ENCODE measurements at regions not wholly inside any gene's neighbourhood (a gene's known extent, or its start where the extent isn't known, plus 50 kb on each side); places are given as distances from the start of the nearest gene placed in this dataset.

- Histone ChIP-seq H3K36me3 (ENCODE audit: control insufficient read depth, insufficient read depth, low read length) (no peaks in the 10 kb centered on the region), H2BK5ac (ENCODE audit: low read length) (no peak overlapping the region), H3K4ac (ENCODE audit: low read depth, low read length) (no peak overlapping the region), H3K56ac (ENCODE audit: low read length) (no peak overlapping the region), H3K4me2 (ENCODE audit: low read length) (no peak overlapping the region), H2BK120ac (ENCODE audit: low read depth, low read length) (no peak overlapping the region), H3K27ac (ENCODE audit: low read depth, low read length) (no peak overlapping the region), H3K4me3 (ENCODE audit: low read length) (no peak overlapping the region), H3K9ac (ENCODE audit: low read length) (no peak overlapping the region), H3K4me1 (ENCODE audit: control insufficient read depth, low read depth, low read length) (no peaks in the 10 kb centered on the region), H3K79me2 (ENCODE audit: control insufficient read depth, insufficient read depth, low read length) (no peaks in the 10 kb centered on the region), H4K5ac (ENCODE audit: low read length) (no peak overlapping the region), H3K79me1 (ENCODE audit: low read length) (no peaks in the 10 kb centered on the region), H3K18ac (ENCODE audit: low read length) (no peak overlapping the region), H2BK15ac (replicated peaks; ENCODE audit: low read depth) (no peak overlapping the region), H2AK5ac (ENCODE audit: low read length) (no peak overlapping the region), H3K27me3 (ENCODE audit: insufficient read depth, low read length, poor library complexity) (no peaks in the 10 kb centered on the region), H3K23ac (ENCODE audit: low read length) (no peak overlapping the region), H4K8ac (ENCODE audit: low read depth, low read length) (no peak overlapping the region)
- WGBS (ENCODE audit: extremely low coverage, insufficient coverage, low lambda C conversion rate): no CpG with 5 or more reads among the region's 3 CpGs
- DNase-seq: no peak
Observed at GRCh38 chr6:137687818-137688217, 179.2 kb upstream of the TNFAIP3 start.

DNA sequence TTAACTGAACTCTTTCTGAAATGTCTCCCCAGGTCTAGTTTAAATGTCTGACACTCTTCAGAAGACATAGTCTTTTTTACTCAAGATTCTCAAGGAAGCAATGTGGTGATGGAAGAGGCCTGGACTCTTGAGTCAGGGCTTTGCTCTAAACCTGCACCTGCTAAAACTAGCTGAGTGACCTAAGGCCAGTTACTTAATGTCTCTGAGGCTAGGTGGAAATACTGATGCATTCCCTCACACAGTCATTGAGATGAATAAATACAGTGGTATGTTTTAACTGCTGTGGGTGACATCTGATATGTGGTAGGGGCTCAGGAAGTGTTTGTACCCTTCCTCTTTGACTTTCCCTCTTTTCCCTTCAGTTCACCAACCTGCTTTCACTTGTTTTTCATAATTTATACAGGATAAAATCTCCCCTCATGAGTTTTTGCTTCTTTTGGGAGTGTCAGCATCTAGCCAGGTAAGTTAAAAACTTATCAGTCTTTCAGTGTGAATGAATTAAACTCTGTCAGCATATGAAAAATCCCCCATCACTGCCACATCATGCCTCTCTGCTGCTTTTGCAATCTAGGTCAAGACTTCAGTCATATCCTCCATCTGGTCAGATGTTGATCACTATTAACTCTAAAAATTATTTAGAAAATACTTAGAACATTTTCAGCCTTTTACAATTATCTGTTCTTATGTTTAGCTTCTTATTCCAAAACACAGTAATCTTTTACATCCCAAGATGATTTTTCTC lies 178.7 kb upstream of the TNFAIP3 start:
- H3K27me3 ChIP-seq (ENCODE audit: insufficient read depth, low read length, poor library complexity): no peaks in the 10 kb centered on the region
- H3K4me1 ChIP-seq (ENCODE audit: control insufficient read depth, low read depth, low read length): no peaks in the 10 kb centered on the region
- no peak overlapping the region for H3K4me2 ChIP-seq (ENCODE audit: low read length)
- no peak overlapping the region for H3K56ac ChIP-seq (ENCODE audit: low read length)
- no peak overlapping the region for H2BK120ac ChIP-seq (ENCODE audit: low read depth, low read length)
- H2BK5ac ChIP-seq (ENCODE audit: low read length): no peak overlapping the region
- H3K36me3 ChIP-seq (ENCODE audit: control insufficient read depth, insufficient read depth, low read length): no peaks in the 10 kb centered on the region
- H3K9ac ChIP-seq (ENCODE audit: low read length): no peak overlapping the region
- no peak overlapping the region for H3K4ac ChIP-seq (ENCODE audit: low read depth, low read length)
- no peak overlapping the region for H3K27ac ChIP-seq (ENCODE audit: low read depth, low read length)
- no peak for DNase-seq
- H3K18ac ChIP-seq (ENCODE audit: low read length): no peak overlapping the region
- H2BK15ac ChIP-seq (replicated peaks; ENCODE audit: low read depth): no peak overlapping the region
- no peak overlapping the region for H3K23ac ChIP-seq (ENCODE audit: low read length)
- no peak overlapping the region for H3K4me3 ChIP-seq (ENCODE audit: low read length)
- no peak overlapping the region for H2AK5ac ChIP-seq (ENCODE audit: low read length)
- H4K5ac ChIP-seq (ENCODE audit: low read length): no peak overlapping the region
- no peaks in the 10 kb centered on the region for H3K79me2 ChIP-seq (ENCODE audit: control insufficient read depth, insufficient read depth, low read length)
- H4K8ac ChIP-seq (ENCODE audit: low read depth, low read length): no peak overlapping the region
- H3K79me1 ChIP-seq (ENCODE audit: low read length): no peaks in the 10 kb centered on the region

GRCh38 chr6:137689377-137689776 lies 177.7 kb upstream of the TNFAIP3 start:
- H3K27ac ChIP-seq (ENCODE audit: low read depth, low read length): no peak overlapping the region
- no peak overlapping the region for H3K4me3 ChIP-seq (ENCODE audit: low read length)
- H4K8ac ChIP-seq (ENCODE audit: low read depth, low read length): no peak overlapping the region
- H3K23ac ChIP-seq (ENCODE audit: low read length): no peak overlapping the region
- H3K79me1 ChIP-seq (ENCODE audit: low read length): no peaks in the 10 kb centered on the region
- no peak overlapping the region for H3K56ac ChIP-seq (ENCODE audit: low read length)
- no peak for DNase-seq
- H2AK5ac ChIP-seq (ENCODE audit: low read length): no peak overlapping the region
- H3K36me3 ChIP-seq (ENCODE audit: control insufficient read depth, insufficient read depth, low read length): no peaks in the 10 kb centered on the region
- H3K4me1 ChIP-seq (ENCODE audit: control insufficient read depth, low read depth, low read length): no peaks in the 10 kb centered on the region
- no CpG with 5 or more reads among the region's 4 CpGs for WGBS (ENCODE audit: extremely low coverage, insufficient coverage, low lambda C conversion rate)
- H2BK5ac ChIP-seq (ENCODE audit: low read length): no peak overlapping the region
- no peak overlapping the region for H2BK120ac ChIP-seq (ENCODE audit: low read depth, low read length)
- no peak overlapping the region for H3K4me2 ChIP-seq (ENCODE audit: low read length)
- no peak overlapping the region for H3K18ac ChIP-seq (ENCODE audit: low read length)
- no peak overlapping the region for H3K9ac ChIP-seq (ENCODE audit: low read length)
- no peak overlapping the region for H4K5ac ChIP-seq (ENCODE audit: low read length)
- H2BK15ac ChIP-seq (replicated peaks; ENCODE audit: low read depth): no peak overlapping the region
- no peak overlapping the region for H3K4ac ChIP-seq (ENCODE audit: low read depth, low read length)
- no peaks in the 10 kb centered on the region for H3K27me3 ChIP-seq (ENCODE audit: insufficient read depth, low read length, poor library complexity)
- no peaks in the 10 kb centered on the region for H3K79me2 ChIP-seq (ENCODE audit: control insufficient read depth, insufficient read depth, low read length)

DNA sequence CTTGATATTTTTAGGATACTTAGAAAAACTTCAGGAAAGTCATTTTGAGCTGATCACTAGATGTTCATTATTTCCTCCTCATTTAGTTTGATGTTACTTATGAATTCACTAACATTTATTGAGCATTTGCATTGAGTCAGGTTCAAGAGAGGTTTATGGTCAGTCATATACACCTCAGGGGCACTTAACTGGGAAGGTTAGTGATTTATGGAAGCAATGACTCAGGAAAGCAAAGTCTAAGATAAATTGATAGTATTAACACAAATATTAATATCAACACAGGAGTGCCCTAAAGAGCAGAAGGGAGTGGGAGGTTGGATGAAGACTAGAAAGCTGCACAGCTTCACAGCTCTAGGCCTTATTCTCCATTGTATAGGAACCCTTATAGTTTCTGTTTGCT lies 177.0 kb upstream of the TNFAIP3 start:
- no peak overlapping the region for H4K8ac ChIP-seq (ENCODE audit: low read depth, low read length)
- no peak for DNase-seq

DNA sequence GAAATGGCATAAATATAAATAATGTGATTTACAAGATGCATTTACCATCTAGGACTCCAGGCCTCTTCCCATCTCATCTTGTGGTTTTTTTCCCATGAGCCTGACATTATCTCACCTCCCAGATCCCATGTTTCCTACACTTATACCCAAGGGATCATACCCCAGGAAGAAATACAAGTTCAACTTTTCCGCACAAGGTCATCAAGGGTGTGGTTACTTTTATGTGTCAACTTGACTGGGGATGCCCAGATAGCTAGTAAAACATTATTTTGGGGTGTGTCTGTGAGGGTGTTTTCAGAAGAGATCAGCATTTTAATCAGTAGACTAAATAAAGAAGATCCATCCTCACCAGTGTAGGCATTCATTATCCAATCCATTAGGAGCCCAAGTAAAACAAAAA lies 176.3 kb upstream of the TNFAIP3 start:
- H2BK15ac ChIP-seq (replicated peaks; ENCODE audit: low read depth): no peak overlapping the region
- no peak overlapping the region for H2BK5ac ChIP-seq (ENCODE audit: low read length)
- H3K4ac ChIP-seq (ENCODE audit: low read depth, low read length): no peak overlapping the region
- H3K36me3 ChIP-seq (ENCODE audit: control insufficient read depth, insufficient read depth, low read length): no peaks in the 10 kb centered on the region
- no peak overlapping the region for H3K23ac ChIP-seq (ENCODE audit: low read length)
- no peak for DNase-seq
- H3K4me3 ChIP-seq (ENCODE audit: low read length): no peak overlapping the region
- no peaks in the 10 kb centered on the region for H3K27me3 ChIP-seq (ENCODE audit: insufficient read depth, low read length, poor library complexity)
- no peak overlapping the region for H3K9ac ChIP-seq (ENCODE audit: low read length)
- no peak overlapping the region for H3K18ac ChIP-seq (ENCODE audit: low read length)
- H3K27ac ChIP-seq (ENCODE audit: low read depth, low read length): no peak overlapping the region
- no peak overlapping the region for H2AK5ac ChIP-seq (ENCODE audit: low read length)
- no peak overlapping the region for H4K5ac ChIP-seq (ENCODE audit: low read length)
- H2BK120ac ChIP-seq (ENCODE audit: low read depth, low read length): no peak overlapping the region
- no peak overlapping the region for H3K56ac ChIP-seq (ENCODE audit: low read length)
- H3K79me1 ChIP-seq (ENCODE audit: low read length): no peaks in the 10 kb centered on the region
- no peaks in the 10 kb centered on the region for H3K79me2 ChIP-seq (ENCODE audit: control insufficient read depth, insufficient read depth, low read length)
- H4K8ac ChIP-seq (ENCODE audit: low read depth, low read length): no peak overlapping the region
- no peak overlapping the region for H3K4me2 ChIP-seq (ENCODE audit: low read length)
- WGBS (ENCODE audit: extremely low coverage, insufficient coverage, low lambda C conversion rate): no CpG with 5 or more reads among the region's 1 CpG
- H3K4me1 ChIP-seq (ENCODE audit: control insufficient read depth, low read depth, low read length): no peaks in the 10 kb centered on the region

More for the DNA sequence above, 177.0 kb upstream of the TNFAIP3 start:
- no peak overlapping the region for H2AK5ac ChIP-seq (ENCODE audit: low read length)
- no peak overlapping the region for H3K9ac ChIP-seq (ENCODE audit: low read length)
- no peak overlapping the region for H3K23ac ChIP-seq (ENCODE audit: low read length)
- H2BK120ac ChIP-seq (ENCODE audit: low read depth, low read length): no peak overlapping the region
- no peak overlapping the region for H3K4me3 ChIP-seq (ENCODE audit: low read length)
- no peak overlapping the region for H3K18ac ChIP-seq (ENCODE audit: low read length)
- no peak overlapping the region for H3K56ac ChIP-seq (ENCODE audit: low read length)
- H3K4me1 ChIP-seq (ENCODE audit: control insufficient read depth, low read depth, low read length): no peaks in the 10 kb centered on the region
- H3K27ac ChIP-seq (ENCODE audit: low read depth, low read length): no peak overlapping the region
- H2BK15ac ChIP-seq (replicated peaks; ENCODE audit: low read depth): no peak overlapping the region
- no peak overlapping the region for H4K5ac ChIP-seq (ENCODE audit: low read length)
- H3K79me2 ChIP-seq (ENCODE audit: control insufficient read depth, insufficient read depth, low read length): no peaks in the 10 kb centered on the region
- no peaks in the 10 kb centered on the region for H3K27me3 ChIP-seq (ENCODE audit: insufficient read depth, low read length, poor library complexity)
- H3K4ac ChIP-seq (ENCODE audit: low read depth, low read length): no peak overlapping the region
- H3K36me3 ChIP-seq (ENCODE audit: control insufficient read depth, insufficient read depth, low read length): no peaks in the 10 kb centered on the region
- no peak overlapping the region for H3K4me2 ChIP-seq (ENCODE audit: low read length)
- no peak overlapping the region for H2BK5ac ChIP-seq (ENCODE audit: low read length)
- no peaks in the 10 kb centered on the region for H3K79me1 ChIP-seq (ENCODE audit: low read length)

GRCh38 chr6:137692308-137692707 lies 174.8 kb upstream of the TNFAIP3 start:
- Histone ChIP-seq H2AK5ac (ENCODE audit: low read length) (no peak overlapping the region), H2BK15ac (replicated peaks; ENCODE audit: low read depth) (no peak overlapping the region), H3K4ac (ENCODE audit: low read depth, low read length) (no peak overlapping the region), H2BK120ac (ENCODE audit: low read depth, low read length) (no peak overlapping the region), H3K56ac (ENCODE audit: low read length) (no peak overlapping the region), H4K8ac (ENCODE audit: low read depth, low read length) (no peak overlapping the region), H3K79me2 (ENCODE audit: control insufficient read depth, insufficient read depth, low read length) (no peaks in the 10 kb centered on the region), H4K5ac (ENCODE audit: low read length) (no peak overlapping the region), H3K18ac (ENCODE audit: low read length) (no peak overlapping the region), H3K4me1 (ENCODE audit: control insufficient read depth, low read depth, low read length) (peaks cover 2% of the 10 kb centered on the region), H3K23ac (ENCODE audit: low read length) (no peak overlapping the region), H3K4me2 (ENCODE audit: low read length) (no peak overlapping the region), H3K36me3 (ENCODE audit: control insufficient read depth, insufficient read depth, low read length) (no peaks in the 10 kb centered on the region), H3K9ac (ENCODE audit: low read length) (no peak overlapping the region), H3K27me3 (ENCODE audit: insufficient read depth, low read length, poor library complexity) (no peaks in the 10 kb centered on the region), H3K27ac (ENCODE audit: low read depth, low read length) (no peak overlapping the region), H2BK5ac (ENCODE audit: low read length) (no peak overlapping the region), H3K79me1 (ENCODE audit: low read length) (no peaks in the 10 kb centered on the region), H3K4me3 (ENCODE audit: low read length) (no peak overlapping the region)
- WGBS (ENCODE audit: extremely low coverage, insufficient coverage, low lambda C conversion rate): no CpG with 5 or more reads among the region's 3 CpGs
- DNase-seq: no peak

Measured in mesendoderm (in vitro differentiated cells).